SU-DHL-6 (cell line): ENCODE measurements at regions not wholly inside any gene's neighbourhood (a gene's known extent, or its start where the extent isn't known, plus 50 kb on each side); places are given as distances from the start of the nearest gene placed in this dataset.

ENCODE experiments used
- CTCF ChIP-seq: fragments of 200-600 bp; sonication (generic); IDR thresholded peaks from one replicate; pipeline ENCODE4 v1.5.1; 2017; ENCODE audit warnings: antibody characterized with exemption, mild to moderate bottlenecking, low read length, moderate library complexity; ENCODE audit not compliant: insufficient read depth, poor library complexity, severe bottlenecking
- EZH2phosphoT487 ChIP-seq: fragments of 200-600 bp; sonication (generic), shearing (Covaris generic); conservative IDR thresholded peaks from 2 replicates; pipeline ENCODE4 v1.6.1; 2018; ENCODE audit warnings: mild to moderate bottlenecking, antibody characterized with exemption, low read length, moderate library complexity, mixed read lengths

- TF ChIP-seq CTCF = no peak
- TF ChIP-seq EZH2phosphoT487 = no peak
These were observed 1007.0 kb upstream of the ACVR2A start for GRCh38 chr2:146837857-146838256.
